ENCODE measurements at regions not wholly inside any gene's neighbourhood (a gene's known extent, or its start where the extent isn't known, plus 50 kb on each side); places are given as distances from the start of the nearest gene placed in this dataset.

GRCh38 chr20:40304119-40304613 lies 384.9 kb downstream of the MAFB start:
- CTCF ChIA-PET: no interaction called here
- peak; percentile 69 for ATAC-seq

DNA sequence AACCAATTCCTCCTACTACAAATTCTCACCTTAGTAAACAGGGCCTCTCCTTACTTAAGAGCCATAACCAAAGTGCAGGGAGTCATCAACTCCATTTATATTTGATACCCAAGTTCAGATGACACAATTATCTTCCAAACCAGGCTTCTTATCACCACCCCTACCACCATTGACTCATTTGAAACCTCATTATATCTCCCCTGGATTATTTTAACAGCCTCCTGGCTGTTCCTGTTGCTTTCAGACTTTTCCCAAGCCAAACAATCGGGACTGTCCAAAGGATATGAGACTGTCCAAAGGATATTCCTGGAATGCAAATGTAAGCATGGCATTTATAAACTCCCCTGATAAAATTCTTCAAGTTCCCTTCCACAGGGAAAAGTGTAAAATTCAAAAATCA lies 394.3 kb downstream of the MAFB start:
- DNase-seq (ENCODE audit: low spot score): no peak
- no peak overlapping the region for H3K27ac Mint-ChIP-seq
- ATAC-seq: no peak
- POLR2A ChIA-PET: no interaction called here
- TF ChIP-seq ZBTB21 (CRISPR knock-in tag; IDR thresholded peaks at IDR 0.05; ENCODE audit: borderline replicate concordance) (no peak), ZNF396 (CRISPR knock-in tag; IDR thresholded peaks at IDR 0.05; ENCODE audit: borderline replicate concordance) (no peak), JUN (CRISPR knock-in tag; IDR thresholded peaks at IDR 0.05) (no peak), SP1 (CRISPR knock-in tag; conservative IDR thresholded peaks at IDR 0.05) (no peak), TEAD1 (CRISPR knock-in tag; IDR thresholded peaks at IDR 0.05) (no peak), NFYB (CRISPR knock-in tag; conservative IDR thresholded peaks at IDR 0.05; ENCODE audit: low read depth) (no peak), NFATC4 (CRISPR knock-in tag; IDR thresholded peaks at IDR 0.05) (no peak), SMAD3 (CRISPR knock-in tag; IDR thresholded peaks at IDR 0.05; ENCODE audit: borderline replicate concordance) (no peak), KAT7 (CRISPR knock-in tag; IDR thresholded peaks at IDR 0.05; ENCODE audit: borderline replicate concordance) (no peak)
- TF ChIP-seq, protein P1, sequence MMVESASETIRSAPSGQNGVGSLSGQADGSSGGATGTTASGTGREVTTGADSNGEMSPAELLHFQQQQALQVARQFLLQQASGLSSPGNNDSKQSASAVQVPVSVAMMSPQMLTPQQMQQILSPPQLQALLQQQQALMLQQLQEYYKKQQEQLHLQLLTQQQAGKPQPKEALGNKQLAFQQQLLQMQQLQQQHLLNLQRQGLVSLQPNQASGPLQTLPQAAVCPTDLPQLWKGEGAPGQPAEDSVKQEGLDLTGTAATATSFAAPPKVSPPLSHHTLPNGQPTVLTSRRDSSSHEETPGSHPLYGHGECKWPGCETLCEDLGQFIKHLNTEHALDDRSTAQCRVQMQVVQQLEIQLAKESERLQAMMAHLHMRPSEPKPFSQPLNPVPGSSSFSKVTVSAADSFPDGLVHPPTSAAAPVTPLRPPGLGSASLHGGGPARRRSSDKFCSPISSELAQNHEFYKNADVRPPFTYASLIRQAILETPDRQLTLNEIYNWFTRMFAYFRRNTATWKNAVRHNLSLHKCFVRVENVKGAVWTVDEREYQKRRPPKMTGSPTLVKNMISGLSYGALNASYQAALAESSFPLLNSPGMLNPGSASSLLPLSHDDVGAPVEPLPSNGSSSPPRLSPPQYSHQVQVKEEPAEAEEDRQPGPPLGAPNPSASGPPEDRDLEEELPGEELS (CRISPR knock-in tag; IDR thresholded peaks at IDR 0.05): no peak
- TF ChIP-seq, protein P2, sequence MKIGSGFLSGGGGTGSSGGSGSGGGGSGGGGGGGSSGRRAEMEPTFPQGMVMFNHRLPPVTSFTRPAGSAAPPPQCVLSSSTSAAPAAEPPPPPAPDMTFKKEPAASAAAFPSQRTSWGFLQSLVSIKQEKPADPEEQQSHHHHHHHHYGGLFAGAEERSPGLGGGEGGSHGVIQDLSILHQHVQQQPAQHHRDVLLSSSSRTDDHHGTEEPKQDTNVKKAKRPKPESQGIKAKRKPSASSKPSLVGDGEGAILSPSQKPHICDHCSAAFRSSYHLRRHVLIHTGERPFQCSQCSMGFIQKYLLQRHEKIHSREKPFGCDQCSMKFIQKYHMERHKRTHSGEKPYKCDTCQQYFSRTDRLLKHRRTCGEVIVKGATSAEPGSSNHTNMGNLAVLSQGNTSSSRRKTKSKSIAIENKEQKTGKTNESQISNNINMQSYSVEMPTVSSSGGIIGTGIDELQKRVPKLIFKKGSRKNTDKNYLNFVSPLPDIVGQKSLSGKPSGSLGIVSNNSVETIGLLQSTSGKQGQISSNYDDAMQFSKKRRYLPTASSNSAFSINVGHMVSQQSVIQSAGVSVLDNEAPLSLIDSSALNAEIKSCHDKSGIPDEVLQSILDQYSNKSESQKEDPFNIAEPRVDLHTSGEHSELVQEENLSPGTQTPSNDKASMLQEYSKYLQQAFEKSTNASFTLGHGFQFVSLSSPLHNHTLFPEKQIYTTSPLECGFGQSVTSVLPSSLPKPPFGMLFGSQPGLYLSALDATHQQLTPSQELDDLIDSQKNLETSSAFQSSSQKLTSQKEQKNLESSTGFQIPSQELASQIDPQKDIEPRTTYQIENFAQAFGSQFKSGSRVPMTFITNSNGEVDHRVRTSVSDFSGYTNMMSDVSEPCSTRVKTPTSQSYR (CRISPR knock-in tag; IDR thresholded peaks at IDR 0.05): no peak
- TF ChIP-seq, protein P3, sequence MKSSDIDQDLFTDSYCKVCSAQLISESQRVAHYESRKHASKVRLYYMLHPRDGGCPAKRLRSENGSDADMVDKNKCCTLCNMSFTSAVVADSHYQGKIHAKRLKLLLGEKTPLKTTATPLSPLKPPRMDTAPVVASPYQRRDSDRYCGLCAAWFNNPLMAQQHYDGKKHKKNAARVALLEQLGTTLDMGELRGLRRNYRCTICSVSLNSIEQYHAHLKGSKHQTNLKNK (CRISPR knock-in tag; IDR thresholded peaks at IDR 0.05): no peak
- CTCF ChIA-PET: no interaction called here
- H3K9me3 Mint-ChIP-seq: no peaks in the 10 kb centered on the region; the same call in 1 of the 2 replicates
- H3K4me1 Mint-ChIP-seq: peaks cover 7% of the 10 kb centered on the region
- H3K36me3 Mint-ChIP-seq: no peaks in the 10 kb centered on the region; the same call in 1 of the 2 replicates
- H3K4me3 Mint-ChIP-seq: no peak overlapping the region
- no peaks in the 10 kb centered on the region for H3K27me3 Mint-ChIP-seq (ENCODE audit: low read depth)

More at GRCh38 chr20:40304119-40304613, 384.9 kb downstream of the MAFB start:
- no peak for DNase-seq (ENCODE audit: low spot score)
- Mint-ChIP-seq H3K27me3 (ENCODE audit: low read depth) (no peaks in the 10 kb centered on the region; the same call in 1 of the 2 replicates), H3K27ac (no peak overlapping the region), H3K4me1 (peaks cover 22% of the 10 kb centered on the region), H3K9me3 (no peaks in the 10 kb centered on the region), H3K4me3 (no peak overlapping the region), H3K36me3 (no peaks in the 10 kb centered on the region)
- TF ChIP-seq, protein P4, sequence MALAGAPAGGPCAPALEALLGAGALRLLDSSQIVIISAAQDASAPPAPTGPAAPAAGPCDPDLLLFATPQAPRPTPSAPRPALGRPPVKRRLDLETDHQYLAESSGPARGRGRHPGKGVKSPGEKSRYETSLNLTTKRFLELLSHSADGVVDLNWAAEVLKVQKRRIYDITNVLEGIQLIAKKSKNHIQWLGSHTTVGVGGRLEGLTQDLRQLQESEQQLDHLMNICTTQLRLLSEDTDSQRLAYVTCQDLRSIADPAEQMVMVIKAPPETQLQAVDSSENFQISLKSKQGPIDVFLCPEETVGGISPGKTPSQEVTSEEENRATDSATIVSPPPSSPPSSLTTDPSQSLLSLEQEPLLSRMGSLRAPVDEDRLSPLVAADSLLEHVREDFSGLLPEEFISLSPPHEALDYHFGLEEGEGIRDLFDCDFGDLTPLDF (CRISPR knock-in tag; IDR thresholded peaks at IDR 0.05): no peak
- TF ChIP-seq, protein P3 (CRISPR knock-in tag; IDR thresholded peaks at IDR 0.05): no peak
- TF ChIP-seq ETV6 (CRISPR knock-in tag; IDR thresholded peaks at IDR 0.05) (no peak), SMAD4 (CRISPR knock-in tag; IDR thresholded peaks at IDR 0.05) (no peak), ESRRA (CRISPR knock-in tag; IDR thresholded peaks at IDR 0.05; ENCODE audit: borderline replicate concordance) (no peak), HMGA2 (CRISPR knock-in tag; IDR thresholded peaks at IDR 0.05) (no peak), GTF2I (CRISPR knock-in tag; conservative IDR thresholded peaks at IDR 0.05) (no peak), ZNF219 (CRISPR knock-in tag; IDR thresholded peaks at IDR 0.05; ENCODE audit: borderline replicate concordance) (no peak), SMAD3 (CRISPR knock-in tag; IDR thresholded peaks at IDR 0.05; ENCODE audit: borderline replicate concordance) (no peak), SOX15 (CRISPR knock-in tag; IDR thresholded peaks at IDR 0.05) (no peak), FOXK1 (CRISPR knock-in tag; IDR thresholded peaks at IDR 0.05) (no peak), USF1 (CRISPR knock-in tag; IDR thresholded peaks at IDR 0.05) (no peak), EMX1 (CRISPR knock-in tag; IDR thresholded peaks at IDR 0.05) (no peak), ZNF396 (CRISPR knock-in tag; IDR thresholded peaks at IDR 0.05; ENCODE audit: borderline replicate concordance) (no peak), MXD4 (CRISPR knock-in tag; IDR thresholded peaks at IDR 0.05; ENCODE audit: borderline replicate concordance) (no peak), IRF2 (CRISPR knock-in tag; IDR thresholded peaks at IDR 0.05; ENCODE audit: borderline replicate concordance, low read depth) (no peak)
- TF ChIP-seq, protein P5, sequence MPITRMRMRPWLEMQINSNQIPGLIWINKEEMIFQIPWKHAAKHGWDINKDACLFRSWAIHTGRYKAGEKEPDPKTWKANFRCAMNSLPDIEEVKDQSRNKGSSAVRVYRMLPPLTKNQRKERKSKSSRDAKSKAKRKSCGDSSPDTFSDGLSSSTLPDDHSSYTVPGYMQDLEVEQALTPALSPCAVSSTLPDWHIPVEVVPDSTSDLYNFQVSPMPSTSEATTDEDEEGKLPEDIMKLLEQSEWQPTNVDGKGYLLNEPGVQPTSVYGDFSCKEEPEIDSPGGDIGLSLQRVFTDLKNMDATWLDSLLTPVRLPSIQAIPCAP (CRISPR knock-in tag; IDR thresholded peaks at IDR 0.05): no peak
- POLR2A ChIA-PET: no interaction called here

All from WTC11 (cell line).